Loucy (cell line): ENCODE measurements at regions not wholly inside any gene's neighbourhood (a gene's known extent, or its start where the extent isn't known, plus 50 kb on each side); places are given as distances from the start of the nearest gene placed in this dataset.

Experiments used
- H2AFZ ChIP-seq: fragments of 200-600 bp; sonication (generic); 2 replicates; pipeline ENCODE4 v1.6.0; 2016; ENCODE audit warnings: antibody characterized with exemption, mild to moderate bottlenecking, low read length, moderate library complexity
- H3F3A ChIP-seq: fragments of 200-600 bp; 2 replicates; pipeline ENCODE4 v1.6.0; 2016; ENCODE audit warnings: antibody characterized with exemption, low read depth, mild to moderate bottlenecking
- H3K27me3 ChIP-seq: fragments of 200-600 bp; sonication (generic); 2 replicates; pipeline ENCODE4 v1.6.1; 2014; ENCODE audit warnings: low read length, mild to moderate bottlenecking; ENCODE audit not compliant: insufficient read depth, poor library complexity, severe bottlenecking
- H3K36me3 ChIP-seq: fragments of 200-600 bp; sonication (generic); 2 replicates; pipeline ENCODE4 v1.6.1; 2016; ENCODE audit warnings: low read length; ENCODE audit not compliant: insufficient read depth
- H3K4me1 ChIP-seq: fragments of 200-600 bp; sonication (generic); 2 replicates; pipeline ENCODE4 v1.5.1; 2014; ENCODE audit warnings: low read length, mild to moderate bottlenecking; ENCODE audit not compliant: insufficient read depth, poor library complexity, severe bottlenecking
- H3K4me2 ChIP-seq: fragments of 200-600 bp; sonication (generic); 2 replicates; pipeline ENCODE4 v1.6.0; 2014; ENCODE audit warnings: antibody characterized with exemption, low read length, low read depth, mild to moderate bottlenecking; ENCODE audit not compliant: poor library complexity, severe bottlenecking
- H3K4me3 ChIP-seq: fragments of 200-600 bp; sonication (generic); 2 replicates; pipeline ENCODE4 v1.5.1; 2014; ENCODE audit warnings: low read length, mild to moderate bottlenecking, mixed read lengths; ENCODE audit not compliant: poor library complexity, severe bottlenecking
- H3K79me2 ChIP-seq: fragments of 200-600 bp; sonication (generic); 2 replicates; pipeline ENCODE4 v1.6.1; 2014; ENCODE audit warnings: low read length; ENCODE audit not compliant: insufficient read depth
- H3K9ac ChIP-seq: fragments of 200-600 bp; sonication (generic); 2 replicates; pipeline ENCODE4 v1.6.0; 2014; ENCODE audit warnings: mild to moderate bottlenecking, low read depth, low read length, moderate library complexity; ENCODE audit not compliant: poor library complexity, severe bottlenecking
- H3K9me2 ChIP-seq: fragments of 200-600 bp; sonication (generic); replicated peaks from 2 replicates; pipeline ENCODE4 v1.6.1; 2016; ENCODE audit warnings: low read depth, low read length, mixed read lengths
- H3K9me3 ChIP-seq: fragments of 200-600 bp; sonication (generic); 2 replicates; pipeline ENCODE4 v1.6.1; 2014; ENCODE audit warnings: mild to moderate bottlenecking, antibody characterized with exemption, low read length, low read depth; ENCODE audit not compliant: insufficient read depth
- H4K20me1 ChIP-seq: fragments of 200-600 bp; sonication (generic); 2 replicates; pipeline ENCODE4 v1.6.0; 2014; ENCODE audit warnings: antibody characterized with exemption, low read length, mild to moderate bottlenecking; ENCODE audit not compliant: insufficient read depth, poor library complexity, severe bottlenecking
- CTCF ChIP-seq: fragments of 200-600 bp; sonication (generic); conservative IDR thresholded peaks from 2 replicates; pipeline ENCODE4 v1.5.1; 2014; ENCODE audit warnings: mild to moderate bottlenecking, antibody characterized with exemption, low read length
- EZH2phosphoT487 ChIP-seq: fragments of 200-600 bp; IDR thresholded peaks from 2 replicates; pipeline ENCODE4 v1.6.1; 2018; ENCODE audit warnings: antibody characterized with exemption, mild to moderate bottlenecking, moderate library complexity, borderline replicate concordance

DNA sequence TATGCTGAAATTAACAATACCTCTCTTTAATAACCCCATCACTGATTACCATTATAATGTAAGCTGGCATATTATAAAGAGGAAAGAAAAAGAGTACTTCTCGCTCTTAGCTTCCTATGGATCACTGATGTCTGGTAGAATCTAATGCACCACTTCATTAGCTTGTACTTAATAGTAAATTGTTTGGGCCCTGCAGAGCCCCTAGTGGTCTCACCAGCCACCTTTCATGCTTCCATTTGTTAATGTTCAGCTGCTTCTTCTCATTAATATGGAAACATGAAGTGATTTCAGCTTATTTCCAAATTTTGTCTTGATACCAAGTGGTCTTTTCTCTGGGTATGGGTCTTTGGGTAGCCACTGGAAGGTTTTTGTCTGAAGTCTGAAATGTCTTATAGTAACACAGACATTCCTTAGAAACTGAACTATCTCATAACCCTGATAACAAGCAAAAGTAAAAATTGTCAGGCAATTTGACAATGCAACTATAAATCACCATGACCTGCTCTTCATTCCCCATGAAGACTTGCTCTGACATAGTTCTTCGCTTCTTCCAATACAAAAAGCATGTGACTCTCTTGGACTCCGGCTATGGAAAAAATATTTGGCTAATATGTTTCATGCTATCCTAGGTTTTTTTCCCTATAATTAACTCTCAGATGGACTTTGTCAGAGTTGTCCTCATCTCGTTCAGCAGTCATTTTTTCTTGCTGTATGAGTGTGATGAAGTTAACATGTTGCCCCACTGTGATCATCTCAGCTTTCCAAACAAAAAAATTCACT, 395.8 kb upstream of the MARCKS start:
- no peak overlapping the region for H3K9ac ChIP-seq
- TF ChIP-seq CTCF (peak; percentile 54), EZH2phosphoT487 (no peak)
- no peak overlapping the region for H3K4me2 ChIP-seq
- H3K4me3 ChIP-seq: no peak overlapping the region
- H3K36me3 ChIP-seq: no peaks in the 10 kb centered on the region
- no peaks in the 10 kb centered on the region for H4K20me1 ChIP-seq
- H3F3A ChIP-seq: no peaks in the 10 kb centered on the region
- no peaks in the 10 kb centered on the region for H3K79me2 ChIP-seq
- H3K4me1 ChIP-seq: no peaks in the 10 kb centered on the region
- H2AFZ ChIP-seq: no peak overlapping the region
- H3K9me3 ChIP-seq: no peaks in the 10 kb centered on the region
- H3K27me3 ChIP-seq: no peaks in the 10 kb centered on the region
- H3K9me2 ChIP-seq: no peaks in the 10 kb centered on the region

DNA sequence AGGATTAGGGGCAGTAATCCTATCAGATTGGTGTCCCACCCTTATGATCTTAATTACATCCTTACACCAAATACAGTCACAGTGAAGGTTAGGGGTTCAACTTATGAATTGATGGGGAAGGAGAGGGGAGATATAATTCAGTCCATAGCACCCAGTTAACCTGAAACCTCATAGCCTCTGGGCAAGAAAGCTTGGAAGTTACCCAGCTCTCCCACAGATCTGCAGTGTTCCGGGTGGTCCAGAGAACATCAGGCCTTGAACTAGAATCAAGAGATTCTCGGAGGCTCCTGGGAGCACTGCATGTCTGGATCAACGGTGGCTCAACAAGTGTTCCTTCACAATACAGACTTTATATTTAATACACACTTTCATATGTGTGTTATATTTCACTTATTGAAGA, 392.6 kb upstream of the MARCKS start:
- no peak overlapping the region for H3K4me3 ChIP-seq
- no peaks in the 10 kb centered on the region for H3K36me3 ChIP-seq
- H3K4me1 ChIP-seq: no peaks in the 10 kb centered on the region
- H3K9me3 ChIP-seq: no peaks in the 10 kb centered on the region
- H3F3A ChIP-seq: no peaks in the 10 kb centered on the region
- H3K9me2 ChIP-seq: no peaks in the 10 kb centered on the region
- H2AFZ ChIP-seq: no peak overlapping the region
- H3K27me3 ChIP-seq: no peaks in the 10 kb centered on the region
- no peak overlapping the region for H3K4me2 ChIP-seq
- H4K20me1 ChIP-seq: no peaks in the 10 kb centered on the region
- H3K79me2 ChIP-seq: no peaks in the 10 kb centered on the region
- no peak overlapping the region for H3K9ac ChIP-seq
- no peak for TF ChIP-seq EZH2phosphoT487

DNA sequence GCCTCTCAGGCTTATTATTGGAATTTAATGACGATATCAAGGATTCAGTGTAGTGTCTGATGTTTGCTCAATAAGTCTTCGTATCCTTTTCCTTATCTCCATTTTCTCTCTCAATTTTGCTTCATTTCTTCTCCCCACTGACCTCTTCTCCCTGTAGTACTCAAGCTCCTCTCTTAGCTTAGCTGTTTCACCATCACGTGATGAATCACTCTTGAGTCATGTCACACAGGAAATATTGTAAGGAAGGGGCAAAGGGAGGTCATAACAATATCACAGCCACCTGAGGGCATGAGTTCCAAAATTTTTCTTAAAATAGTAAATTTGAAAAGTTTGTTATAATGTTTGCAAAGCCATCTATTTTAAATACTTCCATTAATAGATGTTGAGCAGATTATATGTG, 392.2 kb upstream of the MARCKS start:
- H3K79me2 ChIP-seq: no peaks in the 10 kb centered on the region
- no peaks in the 10 kb centered on the region for H3F3A ChIP-seq
- H3K36me3 ChIP-seq: no peaks in the 10 kb centered on the region
- no peak overlapping the region for H2AFZ ChIP-seq
- no peaks in the 10 kb centered on the region for H4K20me1 ChIP-seq
- H3K4me3 ChIP-seq: no peak overlapping the region
- no peaks in the 10 kb centered on the region for H3K9me2 ChIP-seq
- H3K4me2 ChIP-seq: no peak overlapping the region
- H3K9me3 ChIP-seq: no peaks in the 10 kb centered on the region
- no peaks in the 10 kb centered on the region for H3K4me1 ChIP-seq
- H3K9ac ChIP-seq: no peak overlapping the region
- H3K27me3 ChIP-seq: no peaks in the 10 kb centered on the region
- TF ChIP-seq EZH2phosphoT487 (no peak), CTCF (no peak)

- H3K4me3 ChIP-seq: no peak overlapping the region
- H3K27me3 ChIP-seq: no peaks in the 10 kb centered on the region
- TF ChIP-seq EZH2phosphoT487: no peak
- no peak for TF ChIP-seq CTCF
- no peaks in the 10 kb centered on the region for H3F3A ChIP-seq
- H3K79me2 ChIP-seq: no peaks in the 10 kb centered on the region
- H4K20me1 ChIP-seq: no peaks in the 10 kb centered on the region
- no peaks in the 10 kb centered on the region for H3K9me3 ChIP-seq
- H3K4me2 ChIP-seq: no peak overlapping the region
- no peak overlapping the region for H3K9ac ChIP-seq
- H3K36me3 ChIP-seq: no peaks in the 10 kb centered on the region
- H2AFZ ChIP-seq: no peak overlapping the region
- no peaks in the 10 kb centered on the region for H3K9me2 ChIP-seq
- H3K4me1 ChIP-seq: no peaks in the 10 kb centered on the region
Observed at GRCh38 chr6:113466526-113466925, 390.6 kb upstream of the MARCKS start.
